HEK293T (cell line): ENCODE measurements at regions not wholly inside any gene's neighbourhood (a gene's known extent, or its start where the extent isn't known, plus 50 kb on each side); places are given as distances from the start of the nearest gene placed in this dataset.

Source experiments
- BHLHE40 ChIP-seq: fragments of 450-650 bp; IDR thresholded peaks from 2 replicates; pipeline ENCODE4 v1.6.1; 2016; ENCODE audit warnings: mild to moderate bottlenecking, moderate library complexity, borderline replicate concordance
- ELF4 ChIP-seq: fragments of 450-650 bp; IDR thresholded peaks from 2 replicates; pipeline ENCODE4 v1.6.1; 2017; ENCODE audit warnings: antibody characterized with exemption
- FOXA1 ChIP-seq: fragments of 450-650 bp; IDR thresholded peaks from 2 replicates; pipeline ENCODE4 v1.6.1; 2016; ENCODE audit warnings: mild to moderate bottlenecking
- FOXK2 ChIP-seq: fragments of 450-650 bp; IDR thresholded peaks from 2 replicates; pipeline ENCODE4 v1.6.1; 2016; ENCODE audit warnings: mild to moderate bottlenecking
- FOXM1 ChIP-seq: fragments of 450-650 bp; IDR thresholded peaks from 2 replicates; pipeline ENCODE4 v1.6.1; 2017; ENCODE audit warnings: mild to moderate bottlenecking, borderline replicate concordance
- HDGF ChIP-seq: fragments of 450-650 bp; IDR thresholded peaks from 2 replicates; pipeline ENCODE4 v1.6.1; 2017; ENCODE audit warnings: antibody characterized with exemption, borderline replicate concordance
- L3MBTL2 ChIP-seq: fragments of 450-650 bp; conservative IDR thresholded peaks from 2 replicates; pipeline ENCODE4 v1.6.1; 2016; ENCODE audit warnings: mild to moderate bottlenecking
- LEF1 ChIP-seq: fragments of 450-650 bp; IDR thresholded peaks from 2 replicates; pipeline ENCODE4 v1.6.1; 2017; ENCODE audit warnings: mild to moderate bottlenecking, borderline replicate concordance
- PKNOX1 ChIP-seq: fragments of 450-650 bp; IDR thresholded peaks from 2 replicates; pipeline ENCODE4 v1.6.1; 2016

- TF ChIP-seq ELF4, result no peak
- TF ChIP-seq FOXA1, result no peak
- TF ChIP-seq BHLHE40, result no peak
- no peak for TF ChIP-seq HDGF
- TF ChIP-seq LEF1, result no peak
- no peak for TF ChIP-seq L3MBTL2
- TF ChIP-seq FOXM1, result no peak
- no peak for TF ChIP-seq PKNOX1
- no peak for TF ChIP-seq FOXK2
Measured at GRCh38 chr4:95929448-95930064, 89.7 kb downstream of the PDHA2 start.
